OCI-LY1 (cell line): ENCODE measurements at regions not wholly inside any gene's neighbourhood (a gene's known extent, or its start where the extent isn't known, plus 50 kb on each side); places are given as distances from the start of the nearest gene placed in this dataset.

Experiments used
- EZH2 ChIP-seq: fragments of 200-600 bp; sonication (generic), shearing (Covaris generic); IDR thresholded peaks from 2 replicates; pipeline ENCODE4 v1.8.0; 2017; ENCODE audit warnings: borderline replicate concordance, mixed run types, mild to moderate bottlenecking, antibody characterized with exemption, low read length, moderate library complexity, mixed read lengths
- TF ChIP-seq, protein P1 (sequence below): fragments of 200-600 bp; sonication (generic), shearing (Covaris generic); IDR thresholded peaks from 2 replicates; pipeline ENCODE4 v1.5.1; 2017; ENCODE audit warnings: mild to moderate bottlenecking, antibody characterized with exemption, low read length, moderate library complexity, mixed read lengths

DNA sequence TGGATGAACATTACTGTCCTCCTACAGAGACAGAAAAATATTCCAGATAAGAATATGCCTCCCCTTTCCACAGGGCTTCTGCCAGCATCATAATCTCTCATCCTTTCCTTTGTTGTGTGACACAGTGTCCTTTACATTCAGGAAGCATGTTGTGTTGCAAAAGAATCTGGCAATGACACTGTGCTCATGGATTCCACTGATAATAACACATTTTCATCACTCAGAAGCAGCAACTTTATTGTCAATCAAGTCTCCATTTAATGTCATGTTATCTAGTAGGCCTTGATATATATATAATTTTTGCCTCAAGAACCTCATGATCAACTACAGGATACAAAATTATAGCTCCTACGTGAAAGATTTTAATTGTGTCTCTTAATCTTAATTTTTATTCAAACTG, 833.9 kb downstream of the FSTL5 start:
- TF ChIP-seq, protein P1, sequence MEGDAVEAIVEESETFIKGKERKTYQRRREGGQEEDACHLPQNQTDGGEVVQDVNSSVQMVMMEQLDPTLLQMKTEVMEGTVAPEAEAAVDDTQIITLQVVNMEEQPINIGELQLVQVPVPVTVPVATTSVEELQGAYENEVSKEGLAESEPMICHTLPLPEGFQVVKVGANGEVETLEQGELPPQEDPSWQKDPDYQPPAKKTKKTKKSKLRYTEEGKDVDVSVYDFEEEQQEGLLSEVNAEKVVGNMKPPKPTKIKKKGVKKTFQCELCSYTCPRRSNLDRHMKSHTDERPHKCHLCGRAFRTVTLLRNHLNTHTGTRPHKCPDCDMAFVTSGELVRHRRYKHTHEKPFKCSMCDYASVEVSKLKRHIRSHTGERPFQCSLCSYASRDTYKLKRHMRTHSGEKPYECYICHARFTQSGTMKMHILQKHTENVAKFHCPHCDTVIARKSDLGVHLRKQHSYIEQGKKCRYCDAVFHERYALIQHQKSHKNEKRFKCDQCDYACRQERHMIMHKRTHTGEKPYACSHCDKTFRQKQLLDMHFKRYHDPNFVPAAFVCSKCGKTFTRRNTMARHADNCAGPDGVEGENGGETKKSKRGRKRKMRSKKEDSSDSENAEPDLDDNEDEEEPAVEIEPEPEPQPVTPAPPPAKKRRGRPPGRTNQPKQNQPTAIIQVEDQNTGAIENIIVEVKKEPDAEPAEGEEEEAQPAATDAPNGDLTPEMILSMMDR, result no peak
- no peak for TF ChIP-seq EZH2
